ENCODE measurements at regions not wholly inside any gene's neighbourhood (a gene's known extent, or its start where the extent isn't known, plus 50 kb on each side); places are given as distances from the start of the nearest gene placed in this dataset.

- TF ChIP-seq ZFX (IDR thresholded peaks at IDR 0.05; ENCODE audit: borderline replicate concordance), result no peak
- TF ChIP-seq, protein P1, sequence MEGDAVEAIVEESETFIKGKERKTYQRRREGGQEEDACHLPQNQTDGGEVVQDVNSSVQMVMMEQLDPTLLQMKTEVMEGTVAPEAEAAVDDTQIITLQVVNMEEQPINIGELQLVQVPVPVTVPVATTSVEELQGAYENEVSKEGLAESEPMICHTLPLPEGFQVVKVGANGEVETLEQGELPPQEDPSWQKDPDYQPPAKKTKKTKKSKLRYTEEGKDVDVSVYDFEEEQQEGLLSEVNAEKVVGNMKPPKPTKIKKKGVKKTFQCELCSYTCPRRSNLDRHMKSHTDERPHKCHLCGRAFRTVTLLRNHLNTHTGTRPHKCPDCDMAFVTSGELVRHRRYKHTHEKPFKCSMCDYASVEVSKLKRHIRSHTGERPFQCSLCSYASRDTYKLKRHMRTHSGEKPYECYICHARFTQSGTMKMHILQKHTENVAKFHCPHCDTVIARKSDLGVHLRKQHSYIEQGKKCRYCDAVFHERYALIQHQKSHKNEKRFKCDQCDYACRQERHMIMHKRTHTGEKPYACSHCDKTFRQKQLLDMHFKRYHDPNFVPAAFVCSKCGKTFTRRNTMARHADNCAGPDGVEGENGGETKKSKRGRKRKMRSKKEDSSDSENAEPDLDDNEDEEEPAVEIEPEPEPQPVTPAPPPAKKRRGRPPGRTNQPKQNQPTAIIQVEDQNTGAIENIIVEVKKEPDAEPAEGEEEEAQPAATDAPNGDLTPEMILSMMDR (IDR thresholded peaks at IDR 0.05), result no peak
Measured at GRCh38 chr15:81968691-81969090, 77.1 kb downstream of the MEX3B start.
